ENCODE measurements at regions not wholly inside any gene's neighbourhood (a gene's known extent, or its start where the extent isn't known, plus 50 kb on each side); places are given as distances from the start of the nearest gene placed in this dataset.
A peak's percentile ranks its signal among the peaks of the same experiment; 100 is the strongest.

GRCh38 chr2:206217743-206218142 lies 56.7 kb upstream of the ZDBF2 start:
- 2 to 10% methylated on average over 6 of the region's 6 CpGs for WGBS, 2 donors
- DNase-seq, result peak in 2 of 3 donors; percentile 7 to 14

DNA sequence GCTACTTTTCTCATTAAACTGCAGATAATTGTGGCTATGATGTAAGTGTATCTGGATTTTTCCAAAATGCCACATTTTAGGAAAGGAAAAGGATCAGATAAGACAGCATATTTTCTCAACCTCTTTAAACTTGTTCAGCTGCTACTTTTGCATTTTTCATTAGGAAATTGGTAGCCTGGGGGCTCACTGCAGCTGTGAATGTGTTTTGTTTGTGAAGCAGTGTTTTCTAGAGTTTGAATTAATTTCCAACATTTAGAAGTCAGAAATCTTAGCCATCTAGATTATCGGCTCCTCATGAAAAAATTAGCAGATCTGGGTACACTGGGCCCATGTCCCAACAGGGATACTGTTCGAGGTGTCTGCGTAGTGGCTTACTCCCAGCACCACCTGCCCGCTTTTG lies 56.3 kb upstream of the ZDBF2 start:
- no peak overlapping the region for H3K9ac ChIP-seq (ENCODE audit: insufficient read depth in 1 of 2, low read length in 2 of 2)
- H3K4me3 ChIP-seq, result no peak overlapping the region
- peaks cover 0 to 14% (median 0%) of the 10 kb centered on the region in 5 donors for H3K4me1 ChIP-seq (ENCODE audit: control insufficient read depth in 5 of 5, insufficient read depth in 5 of 5, low read length in 5 of 5)
- DNase-seq (no peak), ATAC-seq (ENCODE audit: insufficient read depth, low FRiP score) (no peak)
- H3K36me3 ChIP-seq (ENCODE audit: control insufficient read depth in 4 of 4, insufficient read depth in 4 of 4, low read length in 4 of 4), result no peaks in the 10 kb centered on the region
- H3K27ac ChIP-seq (ENCODE audit: low read depth in 1 of 2, low read length in 1 of 2), result no peak overlapping the region
- TF ChIP-seq, protein P1, sequence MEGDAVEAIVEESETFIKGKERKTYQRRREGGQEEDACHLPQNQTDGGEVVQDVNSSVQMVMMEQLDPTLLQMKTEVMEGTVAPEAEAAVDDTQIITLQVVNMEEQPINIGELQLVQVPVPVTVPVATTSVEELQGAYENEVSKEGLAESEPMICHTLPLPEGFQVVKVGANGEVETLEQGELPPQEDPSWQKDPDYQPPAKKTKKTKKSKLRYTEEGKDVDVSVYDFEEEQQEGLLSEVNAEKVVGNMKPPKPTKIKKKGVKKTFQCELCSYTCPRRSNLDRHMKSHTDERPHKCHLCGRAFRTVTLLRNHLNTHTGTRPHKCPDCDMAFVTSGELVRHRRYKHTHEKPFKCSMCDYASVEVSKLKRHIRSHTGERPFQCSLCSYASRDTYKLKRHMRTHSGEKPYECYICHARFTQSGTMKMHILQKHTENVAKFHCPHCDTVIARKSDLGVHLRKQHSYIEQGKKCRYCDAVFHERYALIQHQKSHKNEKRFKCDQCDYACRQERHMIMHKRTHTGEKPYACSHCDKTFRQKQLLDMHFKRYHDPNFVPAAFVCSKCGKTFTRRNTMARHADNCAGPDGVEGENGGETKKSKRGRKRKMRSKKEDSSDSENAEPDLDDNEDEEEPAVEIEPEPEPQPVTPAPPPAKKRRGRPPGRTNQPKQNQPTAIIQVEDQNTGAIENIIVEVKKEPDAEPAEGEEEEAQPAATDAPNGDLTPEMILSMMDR (IDR thresholded peaks at IDR 0.05; ENCODE audit: control extremely low read depth, extremely low read depth), result no peak
- WGBS, 2 donors, result 86 to 96% methylated on average over 4 of the region's 4 CpGs
- H3K9me3 ChIP-seq (ENCODE audit: control insufficient read depth in 4 of 4, insufficient read depth in 3 of 4, low read length in 3 of 4), result peaks cover 0 to 6% (median 0%) of the 10 kb centered on the region in 4 donors
- no peaks in the 10 kb centered on the region for H3K27me3 ChIP-seq (ENCODE audit: control insufficient read depth in 3 of 3, insufficient read depth in 3 of 3, low read length in 2 of 3)

More at GRCh38 chr2:206217743-206218142, 56.7 kb upstream of the ZDBF2 start:
- H3K27me3 ChIP-seq (ENCODE audit: control insufficient read depth in 3 of 3, insufficient read depth in 3 of 3, low read length in 2 of 3), result no peaks in the 10 kb centered on the region
- TF ChIP-seq, protein P1 (IDR thresholded peaks at IDR 0.05; ENCODE audit: control extremely low read depth, extremely low read depth), result no peak
- no peaks in the 10 kb centered on the region for H3K36me3 ChIP-seq (ENCODE audit: control insufficient read depth in 4 of 4, insufficient read depth in 4 of 4, low read length in 4 of 4)
- H3K9ac ChIP-seq (ENCODE audit: insufficient read depth in 1 of 2, low read length in 2 of 2), result no peak overlapping the region
- H3K27ac ChIP-seq (ENCODE audit: low read depth in 1 of 2, low read length in 1 of 2), result no peak overlapping the region
- H3K4me3 ChIP-seq, result no peak overlapping the region
- ATAC-seq (ENCODE audit: insufficient read depth, low FRiP score), result no peak
- peaks cover 0 to 6% (median 0%) of the 10 kb centered on the region in 4 donors for H3K9me3 ChIP-seq (ENCODE audit: control insufficient read depth in 4 of 4, insufficient read depth in 3 of 4, low read length in 3 of 4)
- H3K4me1 ChIP-seq (ENCODE audit: control insufficient read depth in 5 of 5, insufficient read depth in 5 of 5, low read length in 5 of 5), result peaks cover 0 to 18% (median 3%) of the 10 kb centered on the region in 5 donors

GRCh38 chr2:206218796-206219499 lies 55.5 kb upstream of the ZDBF2 start:
- Histone ChIP-seq H3K4me3 (no peak overlapping the region), H3K27me3 (ENCODE audit: control insufficient read depth in 3 of 3, insufficient read depth in 3 of 3, low read length in 2 of 3) (no peaks in the 10 kb centered on the region), H3K27ac (ENCODE audit: low read depth in 1 of 2, low read length in 1 of 2) (no peak overlapping the region), H3K9me3 (ENCODE audit: control insufficient read depth in 4 of 4, insufficient read depth in 3 of 4, low read length in 3 of 4) (peaks cover 0 to 6% (median 0%) of the 10 kb centered on the region in 4 donors), H3K36me3 (ENCODE audit: control insufficient read depth in 4 of 4, insufficient read depth in 4 of 4, low read length in 4 of 4) (no peaks in the 10 kb centered on the region), H3K4me1 (ENCODE audit: control insufficient read depth in 5 of 5, insufficient read depth in 5 of 5, low read length in 5 of 5) (peaks cover 0 to 10% (median 0%) of the 10 kb centered on the region in 5 donors), H3K9ac (ENCODE audit: insufficient read depth in 1 of 2, low read length in 2 of 2) (no peak overlapping the region)
- ATAC-seq (ENCODE audit: insufficient read depth, low FRiP score), result no peak
- TF ChIP-seq, protein P1 (IDR thresholded peaks at IDR 0.05; ENCODE audit: control extremely low read depth, extremely low read depth), result no peak
- no peak for DNase-seq
- WGBS, 2 donors, result 75 to 76% methylated on average over 4 of the region's 4 CpGs

All from lung (tissue), 11 donors.